C4-2B (cell line): ENCODE measurements at regions not wholly inside any gene's neighbourhood (a gene's known extent, or its start where the extent isn't known, plus 50 kb on each side); places are given as distances from the start of the nearest gene placed in this dataset.

Experiments used
- H3K27ac ChIP-seq: fragments of 450-650 bp; 2 replicates; pipeline ENCODE4 v1.5.1; 2017
- CTCF ChIP-seq: fragments of 450-650 bp; conservative IDR thresholded peaks from 2 replicates; pipeline ENCODE4 v1.5.1; 2017; ENCODE audit warnings: mild to moderate bottlenecking
- ZFX ChIP-seq: fragments of 450-650 bp; IDR thresholded peaks from 2 replicates; pipeline ENCODE4 v1.6.1; 2017

GRCh38 chr12:17204289-17205054 lies 598.5 kb upstream of the LMO3 start:
- H3K27ac ChIP-seq = no peak overlapping the region
- TF ChIP-seq ZFX (no peak), CTCF (no peak)

- H3K27ac ChIP-seq = no peak overlapping the region
- TF ChIP-seq CTCF = no peak
- no peak for TF ChIP-seq ZFX
These were observed 597.5 kb upstream of the LMO3 start for GRCh38 chr12:17203497-17203896.

GRCh38 chr12:17197971-17198370 lies 592.0 kb upstream of the LMO3 start:
- no peak overlapping the region for H3K27ac ChIP-seq
- TF ChIP-seq CTCF = no peak
- no peak for TF ChIP-seq ZFX

GRCh38 chr12:17192721-17193120 lies 586.8 kb upstream of the LMO3 start:
- H3K27ac ChIP-seq = no peak overlapping the region
- TF ChIP-seq ZFX (no peak), CTCF (no peak)

- TF ChIP-seq ZFX = no peak
- no peak for TF ChIP-seq CTCF
- no peak overlapping the region for H3K27ac ChIP-seq
These were observed 563.9 kb upstream of the LMO3 start for GRCh38 chr12:17169726-17170471.

- TF ChIP-seq CTCF (no peak), ZFX (no peak)
These were observed 553.7 kb upstream of the LMO3 start for GRCh38 chr12:17159506-17160300.

GRCh38 chr12:17158201-17158600 lies 552.2 kb upstream of the LMO3 start:
- H3K27ac ChIP-seq = no peak overlapping the region
- TF ChIP-seq CTCF = no peak

More at GRCh38 chr12:17159506-17160300, 553.7 kb upstream of the LMO3 start:
- H3K27ac ChIP-seq = no peak overlapping the region
